Skeletal muscle tissue (tissue), 3 donors: ENCODE measurements at regions not wholly inside any gene's neighbourhood (a gene's known extent, or its start where the extent isn't known, plus 50 kb on each side); places are given as distances from the start of the nearest gene placed in this dataset.

Experiments
- H3K27ac ChIP-seq: one replicate; pipeline ENCODE4 v1.7.0; 2013; ENCODE audit warnings: mild to moderate bottlenecking, low read depth, low read length, inconsistent platforms
- H3K27me3 ChIP-seq, 3 donors: one replicate each; pipeline ENCODE4 v1.7.0; 2013; ENCODE audit warnings: low read length in 3 of 3; ENCODE audit not compliant: control insufficient read depth in 3 of 3, insufficient read depth in 3 of 3
- H3K36me3 ChIP-seq, 3 donors: one replicate each; pipeline ENCODE4 v1.7.0; 2013; ENCODE audit warnings: low read length in 3 of 3; ENCODE audit not compliant: control insufficient read depth in 3 of 3, insufficient read depth in 3 of 3
- H3K4me1 ChIP-seq, 3 donors: one replicate each; pipeline ENCODE4 v1.7.0; 2013; ENCODE audit warnings: low read length in 3 of 3, mild to moderate bottlenecking in 3 of 3; ENCODE audit not compliant: control insufficient read depth in 3 of 3, insufficient read depth in 3 of 3
- H3K4me3 ChIP-seq, 3 donors: one replicate each; pipeline ENCODE4 v1.7.0; 2013; ENCODE audit warnings: low read length in 3 of 3
- H3K9ac ChIP-seq, 3 donors: one replicate each; pipeline ENCODE4 v1.7.0; 2013; ENCODE audit warnings: low read length in 3 of 3, mild to moderate bottlenecking in 3 of 3, moderate library complexity in 2 of 3, low read depth in 1 of 3
- H3K9me3 ChIP-seq, 3 donors: one replicate each; pipeline ENCODE4 v1.7.0; 2013; ENCODE audit warnings: low read length in 3 of 3; ENCODE audit not compliant: control insufficient read depth in 3 of 3
- donor health status: Osteomylitis.

GRCh38 chr17:62870030-62870541 is 62.0 kb upstream of the MARCHF10 start:
- Histone ChIP-seq H3K4me3 (no peak overlapping the region), H3K4me1 (peaks cover 0 to 5% (median 0%) of the 10 kb centered on the region in 3 donors), H3K36me3 (no peaks in the 10 kb centered on the region), H3K9ac (no peak overlapping the region), H3K9me3 (no peaks in the 10 kb centered on the region), H3K27me3 (peaks cover 0 to 3% (median 3%) of the 10 kb centered on the region in 3 donors), H3K27ac (no peak overlapping the region)

- Histone ChIP-seq H3K9ac (no peak overlapping the region), H3K9me3 (no peaks in the 10 kb centered on the region), H3K4me3 (no peak overlapping the region), H3K4me1 (peaks cover 0 to 5% (median 0%) of the 10 kb centered on the region in 3 donors), H3K27ac (no peak overlapping the region), H3K36me3 (no peaks in the 10 kb centered on the region), H3K27me3 (peaks cover 0 to 3% (median 3%) of the 10 kb centered on the region in 3 donors)
Observed at GRCh38 chr17:62868723-62869122, 60.6 kb upstream of the MARCHF10 start.

- Histone ChIP-seq H3K4me1 (peaks cover 0 to 5% (median 0%) of the 10 kb centered on the region in 3 donors), H3K36me3 (no peaks in the 10 kb centered on the region), H3K9ac (no peak overlapping the region), H3K4me3 (no peak overlapping the region), H3K27me3 (peaks cover 0 to 3% (median 3%) of the 10 kb centered on the region in 3 donors), H3K9me3 (no peaks in the 10 kb centered on the region), H3K27ac (no peak overlapping the region)
Observed at GRCh38 chr17:62868008-62868407, 59.9 kb upstream of the MARCHF10 start.

GRCh38 chr17:62867303-62867702 is 59.2 kb upstream of the MARCHF10 start:
- peaks cover 0 to 2% (median 2%) of the 10 kb centered on the region in 3 donors for H3K27me3 ChIP-seq
- no peak overlapping the region for H3K9ac ChIP-seq
- H3K4me3 ChIP-seq: no peak overlapping the region
- H3K4me1 ChIP-seq: peaks cover 0 to 5% (median 0%) of the 10 kb centered on the region in 3 donors
- H3K27ac ChIP-seq: no peak overlapping the region
- no peaks in the 10 kb centered on the region for H3K9me3 ChIP-seq
- H3K36me3 ChIP-seq: no peaks in the 10 kb centered on the region

- no peak overlapping the region for H3K4me3 ChIP-seq
- no peak overlapping the region for H3K9ac ChIP-seq
- H3K4me1 ChIP-seq: peaks cover 0 to 5% (median 0%) of the 10 kb centered on the region in 3 donors
- H3K27ac ChIP-seq: no peak overlapping the region
- H3K9me3 ChIP-seq: no peaks in the 10 kb centered on the region
- no peaks in the 10 kb centered on the region for H3K36me3 ChIP-seq
- no peaks in the 10 kb centered on the region for H3K27me3 ChIP-seq
Observed at GRCh38 chr17:62866471-62866870, 58.4 kb upstream of the MARCHF10 start.

- Histone ChIP-seq H3K9ac (no peak overlapping the region), H3K27me3 (no peaks in the 10 kb centered on the region), H3K4me3 (no peak overlapping the region), H3K36me3 (no peaks in the 10 kb centered on the region), H3K27ac (no peak overlapping the region), H3K4me1 (peaks cover 0 to 4% (median 0%) of the 10 kb centered on the region in 3 donors), H3K9me3 (no peaks in the 10 kb centered on the region)
Observed at GRCh38 chr17:62865586-62865985, 57.5 kb upstream of the MARCHF10 start.

- Histone ChIP-seq H3K4me3 (no peak overlapping the region), H3K9me3 (no peaks in the 10 kb centered on the region), H3K27ac (no peak overlapping the region), H3K27me3 (no peaks in the 10 kb centered on the region), H3K9ac (no peak overlapping the region), H3K36me3 (no peaks in the 10 kb centered on the region), H3K4me1 (no peaks in the 10 kb centered on the region)
Observed at GRCh38 chr17:62862251-62862650, 54.1 kb upstream of the MARCHF10 start.

- no peaks in the 10 kb centered on the region for H3K27me3 ChIP-seq
Observed at GRCh38 chr17:62860962-62861873, 53.1 kb upstream of the MARCHF10 start.

GRCh38 chr17:62859146-62859545 is 51.0 kb upstream of the MARCHF10 start:
- Histone ChIP-seq H3K27ac (no peak overlapping the region), H3K4me3 (no peak overlapping the region), H3K27me3 (no peaks in the 10 kb centered on the region), H3K4me1 (no peaks in the 10 kb centered on the region), H3K9ac (no peak overlapping the region), H3K9me3 (no peaks in the 10 kb centered on the region), H3K36me3 (no peaks in the 10 kb centered on the region)

More at GRCh38 chr17:62860962-62861873, 53.1 kb upstream of the MARCHF10 start:
- no peak overlapping the region for H3K27ac ChIP-seq
- H3K4me3 ChIP-seq: no peak overlapping the region
- no peaks in the 10 kb centered on the region for H3K36me3 ChIP-seq
- no peak overlapping the region for H3K9ac ChIP-seq
- H3K4me1 ChIP-seq: no peaks in the 10 kb centered on the region
- no peaks in the 10 kb centered on the region for H3K9me3 ChIP-seq
